Stimulated activated CD4-positive, alpha-beta T cell treated with anti-CD3 and anti-CD28 coated beads, TNF-alpha, amount 100 ng/mL, for 48 hours (primary cell): ENCODE measurements at regions not wholly inside any gene's neighbourhood (a gene's known extent, or its start where the extent isn't known, plus 50 kb on each side); places are given as distances from the start of the nearest gene placed in this dataset.

ENCODE experiments used
- DNase-seq, 3 donors: peaks; one replicate each; pipeline ENCODE4 v3.0.0-alpha.2; 2020; ENCODE audit warnings: low read depth in 3 of 3

GRCh38 chr15:70556779-70557178 is 206.6 kb downstream of the UACA start:
- DNase-seq: no peak

GRCh38 chr15:70556151-70556741 is 207.1 kb downstream of the UACA start:
- no peak for DNase-seq

- no peak for DNase-seq
These were observed 207.6 kb downstream of the UACA start for GRCh38 chr15:70555713-70556112.

GRCh38 chr15:70547846-70548487 is 215.4 kb downstream of the UACA start:
- DNase-seq: no peak

- DNase-seq: no peak
These were observed 217.8 kb downstream of the UACA start for GRCh38 chr15:70545526-70545925.

- no peak for DNase-seq
These were observed 221.8 kb downstream of the UACA start for GRCh38 chr15:70541511-70541910.

- no peak for DNase-seq
These were observed 223.3 kb downstream of the UACA start for GRCh38 chr15:70539912-70540530.

GRCh38 chr15:70539409-70539808 is 223.9 kb downstream of the UACA start:
- DNase-seq: no peak

GRCh38 chr15:70538278-70538677 is 225.1 kb downstream of the UACA start:
- no peak for DNase-seq

- DNase-seq: no peak
These were observed 227.4 kb downstream of the UACA start for GRCh38 chr15:70535955-70536338.

GRCh38 chr15:70535071-70535954 is 228.0 kb downstream of the UACA start:
- DNase-seq: peak in 1 of 3 donors; percentile 44

- DNase-seq: no peak
These were observed 229.2 kb downstream of the UACA start for GRCh38 chr15:70533931-70534742.

GRCh38 chr15:70532531-70533186 is 230.7 kb downstream of the UACA start:
- DNase-seq: no peak

- DNase-seq: no peak
These were observed 231.8 kb downstream of the UACA start for GRCh38 chr15:70531576-70531975.

GRCh38 chr15:70530906-70531305 is 232.5 kb downstream of the UACA start:
- no peak for DNase-seq

- no peak for DNase-seq
These were observed 232.9 kb downstream of the UACA start for GRCh38 chr15:70530503-70530902.

- DNase-seq: no peak
These were observed 233.3 kb downstream of the UACA start for GRCh38 chr15:70530017-70530499.

GRCh38 chr15:70528816-70529215 is 234.5 kb downstream of the UACA start:
- no peak for DNase-seq

GRCh38 chr15:70528270-70528706 is 235.1 kb downstream of the UACA start:
- DNase-seq: peak in 1 of 3 donors; percentile 35

- DNase-seq: no peak
These were observed 236.4 kb downstream of the UACA start for GRCh38 chr15:70526974-70527325.
